ENCODE measurements at regions not wholly inside any gene's neighbourhood (a gene's known extent, or its start where the extent isn't known, plus 50 kb on each side); places are given as distances from the start of the nearest gene placed in this dataset.

GRCh38 chr1:58859769-58860485 lies 76.1 kb upstream of the JUN start:
- ATAC-seq (ENCODE audit: poor library complexity) = no peak
- intact Hi-C loops (cut with DNase I) = no loop called here
- no peak for DNase-seq

GRCh38 chr1:58861076-58861475 lies 77.2 kb upstream of the JUN start:
- intact Hi-C loops (cut with DNase I) = no loop called here
- no peak for ATAC-seq (ENCODE audit: poor library complexity)
- no peak for DNase-seq

- ATAC-seq (ENCODE audit: poor library complexity) (no peak), DNase-seq (no peak)
- intact Hi-C loops (cut with DNase I) = no loop called here
Observed at GRCh38 chr1:58861506-58861905, 77.7 kb upstream of the JUN start.

- ATAC-seq (ENCODE audit: poor library complexity) (no peak), DNase-seq (no peak)
- intact Hi-C loops (cut with DNase I) = no loop called here
Observed at GRCh38 chr1:58862728-58863385, 79.0 kb upstream of the JUN start.

GRCh38 chr1:58864654-58865053 lies 80.8 kb upstream of the JUN start:
- ATAC-seq (ENCODE audit: poor library complexity) (no peak), DNase-seq (no peak)
- intact Hi-C loops (cut with DNase I) = no loop called here

- DNase-seq = no peak
- intact Hi-C loops (cut with DNase I) = no loop called here
- ATAC-seq (ENCODE audit: poor library complexity) = no peak
Observed at GRCh38 chr1:58866578-58866977, 82.7 kb upstream of the JUN start.

- ATAC-seq (ENCODE audit: poor library complexity) (no peak), DNase-seq (no peak)
- intact Hi-C loops (cut with DNase I) = no loop called here
Observed at GRCh38 chr1:58869638-58870297, 85.9 kb upstream of the JUN start.

- no peak for DNase-seq
- no peak for ATAC-seq (ENCODE audit: poor library complexity)
- intact Hi-C loops (cut with DNase I) = no loop called here
Observed at GRCh38 chr1:58870298-58870676, 86.4 kb upstream of the JUN start.

GRCh38 chr1:58874342-58874741 lies 90.5 kb upstream of the JUN start:
- ATAC-seq (ENCODE audit: poor library complexity) = peak; percentile 26
- no peak for DNase-seq
- intact Hi-C loops (cut with DNase I) = no loop called here

GRCh38 chr1:58874757-58875755 lies 91.2 kb upstream of the JUN start:
- peak; percentile 78 for DNase-seq
- peak; percentile 72 for ATAC-seq (ENCODE audit: poor library complexity)
- intact Hi-C loops (cut with DNase I) = no loop called here

- intact Hi-C loops (cut with DNase I) = no loop called here
- DNase-seq (no peak), ATAC-seq (ENCODE audit: poor library complexity) (no peak)
Observed at GRCh38 chr1:58879464-58879863, 95.6 kb upstream of the JUN start.

- ATAC-seq (ENCODE audit: poor library complexity) (no peak), DNase-seq (no peak)
- intact Hi-C loops (cut with DNase I) = loop anchor here (10.0 kb wide), 1 partner anchor 96 kb away; the partner anchor contains the start of gene JUN
Observed at GRCh38 chr1:58880592-58880991, 96.7 kb upstream of the JUN start.

GRCh38 chr1:58881471-58881994 lies 97.7 kb upstream of the JUN start:
- DNase-seq (peak; percentile 42), ATAC-seq (ENCODE audit: poor library complexity) (no peak)
- intact Hi-C loops (cut with DNase I) = loop anchor here (10.0 kb wide), 1 partner anchor 97 kb away; the partner anchor contains the start of gene JUN

- DNase-seq (peak; percentile 35), ATAC-seq (ENCODE audit: poor library complexity) (no peak)
- intact Hi-C loops (cut with DNase I) = loop anchor here (10.0 kb wide), 1 partner anchor 98 kb away; the partner anchor contains the start of gene JUN
Observed at GRCh38 chr1:58882322-58882948, 98.6 kb upstream of the JUN start.

GRCh38 chr1:58883037-58883887 lies 99.4 kb upstream of the JUN start:
- intact Hi-C loops (cut with DNase I) = loop anchor here (10.0 kb wide), 1 partner anchor 98 kb away; the partner anchor contains the start of gene JUN
- ATAC-seq (ENCODE audit: poor library complexity) (peak; percentile 59), DNase-seq (peak; percentile 85)

GRCh38 chr1:58883888-58884482 lies 100.1 kb upstream of the JUN start:
- ATAC-seq (ENCODE audit: poor library complexity) (no peak), DNase-seq (peak; percentile 32)
- intact Hi-C loops (cut with DNase I) = loop anchor here (10.0 kb wide), 1 partner anchor 99 kb away; the partner anchor contains the start of gene JUN

All from Right ventricle myocardium superior (tissue), 1 donor.